Neural cell (in vitro differentiated cells): ENCODE measurements at regions not wholly inside any gene's neighbourhood (a gene's known extent, or its start where the extent isn't known, plus 50 kb on each side); places are given as distances from the start of the nearest gene placed in this dataset.

Experiments used
- H2AFZ ChIP-seq: fragments of 200-600, 300-800 bp; sonication (generic), shearing (Covaris generic); 2 replicates; pipeline ENCODE4 v1.6.0; 2014; ENCODE audit warnings: low read depth, mild to moderate bottlenecking, antibody characterized with exemption, low read length, moderate library complexity
- H3F3A ChIP-seq: fragments of 200-600 bp; shearing (Covaris generic); 2 replicates; pipeline ENCODE4 v1.6.1; 2016; ENCODE audit warnings: mild to moderate bottlenecking, moderate library complexity, mixed read lengths, antibody characterized with exemption, low read length; ENCODE audit not compliant: insufficient read depth, poor library complexity, severe bottlenecking
- H3K27ac ChIP-seq: fragments of 200-600, 300-800 bp; sonication (generic), shearing (Covaris generic); 2 replicates; pipeline ENCODE4 v1.5.1; 2014; ENCODE audit warnings: mild to moderate bottlenecking, low read length, moderate library complexity
- H3K27me3 ChIP-seq: fragments of 300-800, 200-600 bp; sonication (generic), shearing (Covaris generic); 2 replicates; pipeline ENCODE4 v1.6.0; 2014; ENCODE audit warnings: mild to moderate bottlenecking, low read depth, low read length, moderate library complexity; ENCODE audit not compliant: insufficient read depth
- H3K36me3 ChIP-seq: fragments of 300-800, 200-600 bp; sonication (generic), shearing (Covaris generic); 2 replicates; pipeline ENCODE4 v1.5.1; 2014; ENCODE audit warnings: mild to moderate bottlenecking, antibody characterized with exemption, low read length, moderate library complexity; ENCODE audit not compliant: insufficient read depth
- H3K4me2 ChIP-seq: fragments of 300-800, 200-600 bp; sonication (generic), shearing (Covaris generic); 2 replicates; pipeline ENCODE4 v1.6.0; 2014; ENCODE audit warnings: mild to moderate bottlenecking, low read length
- H3K4me3 ChIP-seq: fragments of 300-800, 200-600 bp; sonication (generic), shearing (Covaris generic); 2 replicates; pipeline ENCODE4 v1.5.1; 2014; ENCODE audit warnings: mild to moderate bottlenecking, low read length, moderate library complexity
- H3K79me2 ChIP-seq: fragments of 200-600 bp; shearing (Covaris generic); replicated peaks from 2 replicates; pipeline ENCODE4 v1.6.0; 2014; ENCODE audit warnings: mild to moderate bottlenecking, low read length, moderate library complexity; ENCODE audit not compliant: insufficient read depth
- H3K9ac ChIP-seq: fragments of 300-800, 200-600 bp; sonication (generic), shearing (Covaris generic); 2 replicates; pipeline ENCODE4 v1.6.1; 2016; ENCODE audit warnings: mild to moderate bottlenecking, low read length, mixed read lengths
- H3K9me2 ChIP-seq: fragments of 200-600 bp; shearing (Covaris generic); 2 replicates; pipeline ENCODE4 v1.6.1; 2016; ENCODE audit warnings: mild to moderate bottlenecking, low read length, mixed read lengths; ENCODE audit not compliant: insufficient read depth
- H3K9me3 ChIP-seq: fragments of 200-600, 300-800 bp; sonication (generic), shearing (Covaris generic); 2 replicates; pipeline ENCODE4 v1.6.1; 2016; ENCODE audit warnings: mild to moderate bottlenecking, mixed run types, low read length, moderate library complexity, mixed read lengths
- H4K20me1 ChIP-seq: fragments of 200-600 bp; shearing (Covaris generic); 2 replicates; pipeline ENCODE4 v1.6.1; 2016; ENCODE audit warnings: mild to moderate bottlenecking, mixed run types; ENCODE audit not compliant: insufficient read depth
- EP300 ChIP-seq: fragments of 450-650 bp; conservative IDR thresholded peaks from 2 replicates; pipeline ENCODE4 v1.6.1; 2014; ENCODE audit warnings: antibody characterized with exemption, mild to moderate bottlenecking, moderate library complexity; ENCODE audit not compliant: poor library complexity, severe bottlenecking
- EZH2 ChIP-seq: fragments of 200-600, 300-800 bp; shearing (Covaris generic), sonication (generic); IDR thresholded peaks from 2 replicates; pipeline ENCODE4 v1.6.1; 2014; ENCODE audit warnings: antibody characterized with exemption, low read length, borderline replicate concordance, mild to moderate bottlenecking; ENCODE audit not compliant: insufficient read depth, poor library complexity, severe bottlenecking
- MXI1 ChIP-seq: fragments of 450-650 bp; conservative IDR thresholded peaks from 2 replicates; pipeline ENCODE4 v1.6.1; 2014; ENCODE audit warnings: antibody characterized with exemption, mild to moderate bottlenecking; ENCODE audit not compliant: poor library complexity, severe bottlenecking
- POLR2AphosphoS5 ChIP-seq: IDR thresholded peaks from 2 replicates; pipeline ENCODE4 v1.6.1; 2012
- RAD21 ChIP-seq: fragments of 450-650 bp; conservative IDR thresholded peaks from 2 replicates; pipeline ENCODE4 v1.6.1; 2014; ENCODE audit warnings: antibody characterized with exemption, mild to moderate bottlenecking, moderate library complexity
- SMC3 ChIP-seq: fragments of 450-650 bp; conservative IDR thresholded peaks from 2 replicates; pipeline ENCODE4 v1.6.1; 2014; ENCODE audit warnings: antibody characterized with exemption, mild to moderate bottlenecking, moderate library complexity; ENCODE audit not compliant: poor library complexity
- TAF1 ChIP-seq: IDR thresholded peaks from 2 replicates; pipeline ENCODE4 v1.6.1; 2012; ENCODE audit warnings: low read depth
- TF ChIP-seq, protein P1 (sequence below): fragments of 450-650 bp; IDR thresholded peaks from 2 replicates; pipeline ENCODE4 v1.5.1; 2014; ENCODE audit warnings: antibody characterized with exemption, mild to moderate bottlenecking, moderate library complexity; ENCODE audit not compliant: poor library complexity, severe bottlenecking
- TF ChIP-seq, protein P2 (sequence below): IDR thresholded peaks from 2 replicates; pipeline ENCODE4 v1.6.1; 2012; ENCODE audit warnings: borderline replicate concordance

DNA sequence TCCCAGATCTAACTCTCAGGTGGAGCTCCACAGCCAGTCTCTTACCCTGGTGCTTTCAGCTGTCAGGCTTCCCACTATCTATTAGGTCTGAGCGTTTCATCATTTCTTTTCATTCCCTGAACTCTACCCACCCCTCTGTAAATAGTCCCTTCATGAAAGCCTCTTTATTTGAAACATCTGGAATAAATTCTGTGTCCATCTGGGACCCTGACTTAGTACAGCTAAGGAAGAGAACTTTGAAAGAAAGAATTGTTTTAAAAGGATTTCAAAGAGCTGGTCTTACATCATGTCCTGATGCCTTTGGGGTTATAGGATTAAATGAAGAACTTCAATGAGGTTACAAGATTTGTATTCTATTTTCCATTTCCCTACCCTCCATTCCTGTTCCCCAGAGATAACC, 388.5 kb upstream of the CA10 start:
- no peak overlapping the region for H3K4me3 ChIP-seq
- H3K4me2 ChIP-seq, result no peak overlapping the region
- H3K36me3 ChIP-seq, result no peaks in the 10 kb centered on the region
- H3K9me3 ChIP-seq, result no peaks in the 10 kb centered on the region
- no peaks in the 10 kb centered on the region for H3K9me2 ChIP-seq
- TF ChIP-seq EZH2 (no peak), MXI1 (no peak), TAF1 (no peak), RAD21 (no peak), POLR2AphosphoS5 (no peak), SMC3 (no peak)
- TF ChIP-seq, protein P1, sequence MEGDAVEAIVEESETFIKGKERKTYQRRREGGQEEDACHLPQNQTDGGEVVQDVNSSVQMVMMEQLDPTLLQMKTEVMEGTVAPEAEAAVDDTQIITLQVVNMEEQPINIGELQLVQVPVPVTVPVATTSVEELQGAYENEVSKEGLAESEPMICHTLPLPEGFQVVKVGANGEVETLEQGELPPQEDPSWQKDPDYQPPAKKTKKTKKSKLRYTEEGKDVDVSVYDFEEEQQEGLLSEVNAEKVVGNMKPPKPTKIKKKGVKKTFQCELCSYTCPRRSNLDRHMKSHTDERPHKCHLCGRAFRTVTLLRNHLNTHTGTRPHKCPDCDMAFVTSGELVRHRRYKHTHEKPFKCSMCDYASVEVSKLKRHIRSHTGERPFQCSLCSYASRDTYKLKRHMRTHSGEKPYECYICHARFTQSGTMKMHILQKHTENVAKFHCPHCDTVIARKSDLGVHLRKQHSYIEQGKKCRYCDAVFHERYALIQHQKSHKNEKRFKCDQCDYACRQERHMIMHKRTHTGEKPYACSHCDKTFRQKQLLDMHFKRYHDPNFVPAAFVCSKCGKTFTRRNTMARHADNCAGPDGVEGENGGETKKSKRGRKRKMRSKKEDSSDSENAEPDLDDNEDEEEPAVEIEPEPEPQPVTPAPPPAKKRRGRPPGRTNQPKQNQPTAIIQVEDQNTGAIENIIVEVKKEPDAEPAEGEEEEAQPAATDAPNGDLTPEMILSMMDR, result no peak
- TF ChIP-seq, protein P2, sequence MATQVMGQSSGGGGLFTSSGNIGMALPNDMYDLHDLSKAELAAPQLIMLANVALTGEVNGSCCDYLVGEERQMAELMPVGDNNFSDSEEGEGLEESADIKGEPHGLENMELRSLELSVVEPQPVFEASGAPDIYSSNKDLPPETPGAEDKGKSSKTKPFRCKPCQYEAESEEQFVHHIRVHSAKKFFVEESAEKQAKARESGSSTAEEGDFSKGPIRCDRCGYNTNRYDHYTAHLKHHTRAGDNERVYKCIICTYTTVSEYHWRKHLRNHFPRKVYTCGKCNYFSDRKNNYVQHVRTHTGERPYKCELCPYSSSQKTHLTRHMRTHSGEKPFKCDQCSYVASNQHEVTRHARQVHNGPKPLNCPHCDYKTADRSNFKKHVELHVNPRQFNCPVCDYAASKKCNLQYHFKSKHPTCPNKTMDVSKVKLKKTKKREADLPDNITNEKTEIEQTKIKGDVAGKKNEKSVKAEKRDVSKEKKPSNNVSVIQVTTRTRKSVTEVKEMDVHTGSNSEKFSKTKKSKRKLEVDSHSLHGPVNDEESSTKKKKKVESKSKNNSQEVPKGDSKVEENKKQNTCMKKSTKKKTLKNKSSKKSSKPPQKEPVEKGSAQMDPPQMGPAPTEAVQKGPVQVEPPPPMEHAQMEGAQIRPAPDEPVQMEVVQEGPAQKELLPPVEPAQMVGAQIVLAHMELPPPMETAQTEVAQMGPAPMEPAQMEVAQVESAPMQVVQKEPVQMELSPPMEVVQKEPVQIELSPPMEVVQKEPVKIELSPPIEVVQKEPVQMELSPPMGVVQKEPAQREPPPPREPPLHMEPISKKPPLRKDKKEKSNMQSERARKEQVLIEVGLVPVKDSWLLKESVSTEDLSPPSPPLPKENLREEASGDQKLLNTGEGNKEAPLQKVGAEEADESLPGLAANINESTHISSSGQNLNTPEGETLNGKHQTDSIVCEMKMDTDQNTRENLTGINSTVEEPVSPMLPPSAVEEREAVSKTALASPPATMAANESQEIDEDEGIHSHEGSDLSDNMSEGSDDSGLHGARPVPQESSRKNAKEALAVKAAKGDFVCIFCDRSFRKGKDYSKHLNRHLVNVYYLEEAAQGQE, result no peak
- no peaks in the 10 kb centered on the region for H3K79me2 ChIP-seq
- no peak overlapping the region for H2AFZ ChIP-seq
- no peaks in the 10 kb centered on the region for H3K27me3 ChIP-seq
- H3K9ac ChIP-seq, result no peak overlapping the region
- no peaks in the 10 kb centered on the region for H3F3A ChIP-seq
- no peaks in the 10 kb centered on the region for H4K20me1 ChIP-seq
- H3K27ac ChIP-seq, result no peak overlapping the region

DNA sequence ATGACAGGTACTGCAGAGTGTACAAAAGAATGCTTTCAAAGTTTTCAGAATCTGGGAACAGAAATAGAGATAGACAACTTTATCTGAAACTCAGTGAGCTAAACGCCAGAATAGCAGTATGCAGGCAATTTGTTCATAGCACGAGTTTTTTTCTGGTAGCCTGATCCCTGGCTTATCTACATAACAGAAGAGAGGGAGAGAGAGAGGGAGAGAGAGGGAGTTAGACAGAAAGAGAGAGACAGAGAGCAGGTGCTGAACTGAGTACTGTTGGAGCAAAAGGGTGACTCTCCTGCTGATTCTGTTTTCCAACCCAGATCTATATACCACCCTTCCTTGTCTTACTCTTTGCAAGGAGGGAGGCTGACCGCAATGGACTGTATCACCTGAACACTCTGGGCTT, 388.0 kb upstream of the CA10 start:
- no peak overlapping the region for H2AFZ ChIP-seq
- H3K27me3 ChIP-seq, result no peaks in the 10 kb centered on the region
- no peaks in the 10 kb centered on the region for H3K9me2 ChIP-seq
- TF ChIP-seq SMC3 (no peak), RAD21 (no peak)
- no peak overlapping the region for H3K4me3 ChIP-seq
- no peaks in the 10 kb centered on the region for H3F3A ChIP-seq
- no peak overlapping the region for H3K9ac ChIP-seq
- no peaks in the 10 kb centered on the region for H3K36me3 ChIP-seq
- H3K9me3 ChIP-seq, result no peaks in the 10 kb centered on the region
- no peaks in the 10 kb centered on the region for H3K79me2 ChIP-seq
- H4K20me1 ChIP-seq, result no peaks in the 10 kb centered on the region
- no peak overlapping the region for H3K27ac ChIP-seq
- no peak overlapping the region for H3K4me2 ChIP-seq

DNA sequence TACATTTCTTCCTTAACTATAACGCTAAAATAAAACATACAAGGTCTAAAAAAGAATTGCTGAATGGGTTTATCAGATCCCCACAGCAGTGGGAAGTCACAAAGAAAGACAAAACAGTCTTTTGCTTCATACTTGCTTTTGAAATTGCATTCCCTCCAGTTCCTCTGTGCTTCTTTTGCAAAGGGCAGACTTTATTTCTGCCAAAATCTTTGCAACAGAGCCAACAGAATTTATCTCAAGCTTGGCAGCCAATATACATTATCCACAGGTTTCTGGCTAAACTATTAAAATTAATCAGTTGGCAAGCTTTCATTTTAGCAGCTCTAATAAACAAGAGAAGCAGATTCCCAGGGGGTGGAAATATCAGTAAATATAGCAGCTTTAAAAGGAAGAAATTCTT, 378.9 kb upstream of the CA10 start:
- Histone ChIP-seq H3K9me2 (no peaks in the 10 kb centered on the region), H3K27ac (no peak overlapping the region), H2AFZ (no peak overlapping the region), H3K79me2 (no peaks in the 10 kb centered on the region), H3K4me3 (no peak overlapping the region), H3F3A (no peaks in the 10 kb centered on the region), H3K9ac (no peak overlapping the region), H3K36me3 (no peaks in the 10 kb centered on the region), H3K27me3 (no peaks in the 10 kb centered on the region), H3K4me2 (no peak overlapping the region), H3K9me3 (no peaks in the 10 kb centered on the region), H4K20me1 (no peaks in the 10 kb centered on the region)
- TF ChIP-seq, protein P1, result no peak
- no peak for TF ChIP-seq EP300
- TF ChIP-seq EZH2, result no peak
- TF ChIP-seq TAF1, result no peak
- TF ChIP-seq RAD21, result no peak
- TF ChIP-seq POLR2AphosphoS5, result no peak
- TF ChIP-seq SMC3, result no peak
- no peak for TF ChIP-seq MXI1
- TF ChIP-seq, protein P2, result no peak
